HL-60 (cell line): ENCODE measurements at regions not wholly inside any gene's neighbourhood (a gene's known extent, or its start where the extent isn't known, plus 50 kb on each side); places are given as distances from the start of the nearest gene placed in this dataset.

ENCODE experiments used
- DNase-seq, 2 experiments: peaks; one replicate each; pipeline ENCODE4 v3.0.0-alpha.2; 2010 to 2020; ENCODE audit warnings: low read depth in 1 of 2, low spot score in 1 of 2
- H3K27ac ChIP-seq: fragments of 250-450 bp; sonication (Bioruptor Pico); replicated peaks from 2 replicates; pipeline ENCODE4 v1.5.1; 2020; ENCODE audit warnings: mild to moderate bottlenecking, moderate library complexity
- H3K27me3 ChIP-seq: fragments of 250-450 bp; sonication (Bioruptor Pico); 2 replicates; pipeline ENCODE4 v1.5.1; 2021; ENCODE audit warnings: mild to moderate bottlenecking, moderate library complexity; ENCODE audit not compliant: insufficient read depth, poor library complexity, severe bottlenecking
- H3K4me3 ChIP-seq: replicated peaks from 2 replicates; pipeline ENCODE4 v1.5.1; 2011; ENCODE audit warnings: mild to moderate bottlenecking, control low read depth, low read length; ENCODE audit not compliant: insufficient read depth
- CTCF ChIP-seq: IDR thresholded peaks from one replicate; pipeline ENCODE4 v1.5.1; 2011; ENCODE audit warnings: low read length, control low read depth, inconsistent platforms; ENCODE audit not compliant: insufficient read depth
- GABPA ChIP-seq: IDR thresholded peaks from 2 replicates; pipeline ENCODE4 v1.6.1; 2012; ENCODE audit warnings: low read depth
- POLR2AphosphoS5 ChIP-seq: IDR thresholded peaks from 2 replicates; pipeline ENCODE4 v1.6.1; 2012; ENCODE audit warnings: low read depth
- REST ChIP-seq: IDR thresholded peaks from 2 replicates; pipeline ENCODE4 v1.6.1; 2012; ENCODE audit warnings: low read depth; ENCODE audit not compliant: insufficient replicate concordance
- SPI1 ChIP-seq: IDR thresholded peaks from 2 replicates; pipeline ENCODE4 v1.6.1; 2012; ENCODE audit warnings: low read depth, mild to moderate bottlenecking, borderline replicate concordance

- no peak overlapping the region for H3K4me3 ChIP-seq
- TF ChIP-seq CTCF (no peak), GABPA (no peak), POLR2AphosphoS5 (no peak), SPI1 (no peak), REST (no peak)
- no peaks in the 10 kb centered on the region for H3K27me3 ChIP-seq
- H3K27ac ChIP-seq = no peak overlapping the region
- no peak for DNase-seq
Measured at GRCh38 chr4:186416451-186417060, 138.8 kb downstream of the MTNR1A start.

- DNase-seq = no peak
- Histone ChIP-seq H3K27me3 (no peaks in the 10 kb centered on the region), H3K4me3 (no peak overlapping the region), H3K27ac (no peak overlapping the region)
- TF ChIP-seq SPI1 = no peak
- no peak for TF ChIP-seq REST
- no peak for TF ChIP-seq CTCF
- no peak for TF ChIP-seq POLR2AphosphoS5
- TF ChIP-seq GABPA = no peak
Measured at GRCh38 chr4:186414390-186414789, 141.0 kb downstream of the MTNR1A start.

GRCh38 chr4:186405957-186406356 is 140.0 kb downstream of the F11 start:
- no peak for DNase-seq
- H3K27me3 ChIP-seq = no peaks in the 10 kb centered on the region
- TF ChIP-seq POLR2AphosphoS5 (no peak), SPI1 (no peak), GABPA (no peak), CTCF (no peak), REST (no peak)
- H3K27ac ChIP-seq = no peak overlapping the region
- no peak overlapping the region for H3K4me3 ChIP-seq
